GM21723 (cell line): ENCODE measurements at regions not wholly inside any gene's neighbourhood (a gene's known extent, or its start where the extent isn't known, plus 50 kb on each side); places are given as distances from the start of the nearest gene placed in this dataset.

Experiments
- ATAC-seq: cut with Tn5 transposase; IDR thresholded peaks from one replicate; pipeline ENCODE4 v1.9.1; 2021; ENCODE audit warnings: mild to moderate bottlenecking, moderate library complexity; ENCODE audit not compliant: unreplicated experiment

DNA sequence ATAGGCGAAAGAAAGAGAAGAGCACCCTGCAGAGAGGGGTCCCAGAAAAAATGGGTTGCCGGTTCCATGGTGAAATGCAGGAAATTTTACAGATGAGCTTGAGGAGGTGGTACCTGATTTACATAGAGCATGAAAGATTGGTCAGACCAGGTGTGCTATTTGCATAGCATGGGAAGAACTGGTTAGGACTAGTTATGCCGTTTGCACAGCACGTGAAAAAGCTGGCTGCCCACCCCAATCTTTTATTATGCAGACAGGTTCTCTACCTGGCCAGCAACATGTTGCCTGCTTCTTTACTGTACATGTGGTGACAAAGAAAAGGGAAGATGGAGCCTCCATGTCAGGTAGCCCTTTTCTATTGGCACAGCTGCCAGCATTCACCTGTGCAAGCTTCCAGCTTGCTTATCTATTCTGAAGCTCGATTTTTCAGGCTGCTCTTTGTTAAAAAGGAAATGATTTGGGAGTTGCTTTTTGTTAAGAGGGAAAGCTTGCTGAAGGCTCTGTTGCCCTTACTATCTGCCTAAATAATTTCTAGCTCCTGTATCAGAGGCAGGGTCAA, 62.9 kb upstream of the ELK3 start:
- ATAC-seq, result no peak

DNA sequence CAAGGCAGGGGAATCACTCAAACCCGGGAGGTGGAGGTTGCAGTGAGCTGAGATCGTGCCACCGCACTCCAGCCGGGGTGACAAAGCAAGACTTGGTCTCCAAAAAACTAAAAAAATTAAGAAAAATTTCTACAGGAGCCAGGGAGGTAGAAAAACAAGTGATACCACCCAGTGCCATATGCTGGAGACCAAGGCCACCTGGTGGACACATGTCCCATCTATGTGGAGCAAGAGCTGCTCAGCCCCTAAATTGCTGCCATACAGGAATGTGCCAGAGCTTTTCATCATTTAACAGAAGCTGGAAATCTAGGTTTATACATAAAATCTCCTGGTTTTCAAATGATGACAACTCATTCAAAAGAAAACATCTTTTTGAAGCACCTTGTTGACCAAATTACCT, 61.4 kb upstream of the ELK3 start:
- ATAC-seq, result no peak

DNA sequence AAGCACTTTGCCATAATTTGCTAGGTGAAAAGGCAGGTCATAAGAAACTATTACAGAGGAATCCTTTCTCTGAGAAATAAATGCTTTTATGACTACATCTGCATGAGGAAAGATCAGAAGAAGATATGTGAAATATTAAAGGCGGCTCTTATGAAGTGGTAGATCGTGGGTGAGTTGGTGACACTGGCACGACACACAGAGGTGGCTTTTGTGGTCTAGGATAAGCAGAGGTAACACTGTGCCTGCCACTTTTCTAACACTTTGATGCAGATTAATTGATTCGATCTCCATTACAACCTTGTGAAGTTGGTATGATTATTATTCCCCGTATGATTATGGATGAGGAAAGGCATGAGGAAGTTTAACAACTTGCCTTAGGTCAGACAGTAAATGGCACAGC, 60.0 kb upstream of the ELK3 start:
- ATAC-seq, result no peak

DNA sequence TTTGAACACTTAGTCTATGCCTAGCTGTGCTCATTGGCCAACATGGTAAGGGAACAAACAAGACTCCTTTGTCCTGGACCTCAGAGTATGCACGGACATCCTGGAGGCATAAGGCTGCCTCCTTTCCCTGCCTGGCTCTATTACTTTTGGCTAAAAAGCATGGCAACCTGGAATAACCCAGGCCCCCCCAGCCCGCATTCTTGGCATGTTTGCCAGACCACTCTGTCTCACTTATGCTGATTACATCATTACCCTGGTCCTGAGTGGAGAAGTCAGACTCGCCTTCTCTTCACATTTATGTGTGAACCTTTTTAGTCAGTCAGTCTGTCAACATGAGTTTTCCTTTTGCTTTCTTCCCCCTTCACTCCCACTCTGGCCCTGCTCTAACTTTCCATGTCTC, 58.0 kb upstream of the ELK3 start:
- no peak for ATAC-seq

GRCh38 chr12:96136725-96137378, 57.3 kb upstream of the ELK3 start:
- ATAC-seq, result no peak

- no peak for ATAC-seq
These were observed 54.0 kb upstream of the ELK3 start for GRCh38 chr12:96140174-96140573.

DNA sequence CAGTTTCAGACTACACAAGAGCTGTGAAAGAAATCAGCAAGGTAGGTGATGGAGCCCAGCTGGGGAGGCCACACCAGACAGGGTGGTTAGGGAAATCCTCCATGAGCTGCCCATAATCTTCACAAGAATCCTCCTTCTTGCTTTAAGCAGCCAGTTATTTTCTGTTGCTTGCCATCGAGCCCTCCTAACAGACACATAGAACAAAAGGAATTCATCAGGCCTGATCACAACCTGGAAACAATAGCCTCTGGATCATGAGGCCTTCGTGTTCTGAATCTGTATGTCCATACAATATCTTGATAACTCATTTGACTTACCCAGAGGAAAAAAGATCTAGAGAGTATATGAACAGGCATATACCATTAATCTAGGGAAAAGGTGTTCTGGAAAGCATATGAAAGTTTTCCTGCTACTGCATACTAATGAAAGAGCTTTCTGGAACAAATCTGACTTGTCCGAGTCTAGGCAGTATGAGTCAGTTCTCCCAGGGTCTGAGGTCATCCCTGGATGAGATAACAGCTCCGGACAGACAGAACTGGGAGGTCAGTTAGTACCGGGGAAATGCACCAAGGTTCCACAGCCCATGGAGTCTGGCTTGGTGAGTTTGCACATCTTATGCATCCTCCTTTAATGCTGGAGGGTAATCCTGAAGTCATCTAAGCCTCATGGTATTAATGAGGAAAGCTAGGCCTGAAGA, 52.8 kb upstream of the ELK3 start:
- no peak for ATAC-seq

- no peak for ATAC-seq
These were observed 50.8 kb upstream of the ELK3 start for GRCh38 chr12:96143392-96143791.

DNA sequence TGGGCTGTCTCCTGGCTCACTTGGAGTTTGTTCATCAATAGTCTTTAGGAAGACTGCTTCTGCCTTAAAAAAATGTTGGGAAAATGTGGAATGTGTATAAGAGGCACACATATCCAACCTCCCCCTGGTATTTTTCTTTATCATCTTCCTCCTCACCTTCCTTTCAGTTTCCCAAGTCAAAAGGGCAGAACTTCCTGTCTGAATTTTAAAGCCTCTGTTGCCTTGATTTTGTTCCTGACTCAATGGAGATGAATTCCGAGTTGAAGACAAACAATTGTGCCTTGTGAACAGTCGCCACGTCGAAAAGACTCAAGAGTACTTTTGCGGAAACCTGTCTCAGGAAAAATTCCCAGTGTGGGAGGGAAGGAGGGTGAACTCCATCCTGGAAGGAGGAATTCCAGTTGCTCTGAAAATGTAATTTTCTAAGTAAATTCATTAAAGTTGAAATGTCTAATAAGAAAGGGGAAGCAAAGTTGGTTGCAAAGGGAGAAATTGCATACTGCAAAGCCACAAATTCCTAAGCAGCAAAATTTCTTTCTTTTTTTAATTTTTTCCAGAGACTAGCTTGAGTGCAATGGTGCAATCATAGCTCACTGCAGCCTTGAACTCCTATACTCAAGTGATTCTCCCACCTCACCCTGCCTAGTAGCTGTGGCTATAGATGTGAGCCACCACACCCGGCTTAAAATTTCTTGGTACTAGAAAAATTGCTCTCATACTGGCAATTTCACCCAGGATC, 50.2 kb upstream of the ELK3 start:
- no peak for ATAC-seq
